ENCODE measurements at regions not wholly inside any gene's neighbourhood (a gene's known extent, or its start where the extent isn't known, plus 50 kb on each side); places are given as distances from the start of the nearest gene placed in this dataset.

DNA sequence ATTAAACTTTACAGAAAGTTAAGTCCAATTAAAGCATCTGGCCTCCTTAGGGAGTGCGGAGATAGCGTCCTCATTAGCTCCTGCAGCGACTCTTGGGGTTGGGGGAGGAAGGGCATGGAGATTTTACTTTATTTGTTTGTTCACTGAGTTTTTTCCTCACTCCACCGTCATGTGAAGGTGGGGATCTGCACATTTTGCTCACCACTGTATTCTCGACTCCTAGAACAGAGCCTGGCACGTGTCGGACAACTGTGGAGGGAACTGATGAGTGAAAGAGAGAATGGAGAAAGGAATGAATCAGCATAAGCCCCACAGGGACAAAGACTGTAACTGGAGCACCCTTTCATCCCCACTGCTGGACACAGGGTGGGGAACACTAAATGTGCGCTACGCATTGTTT, 205.1 kb upstream of the TSHZ3 start:
- DNase-seq (ENCODE audit: low read depth in 4 of 4, low spot score in 1 of 4) = no peak

DNA sequence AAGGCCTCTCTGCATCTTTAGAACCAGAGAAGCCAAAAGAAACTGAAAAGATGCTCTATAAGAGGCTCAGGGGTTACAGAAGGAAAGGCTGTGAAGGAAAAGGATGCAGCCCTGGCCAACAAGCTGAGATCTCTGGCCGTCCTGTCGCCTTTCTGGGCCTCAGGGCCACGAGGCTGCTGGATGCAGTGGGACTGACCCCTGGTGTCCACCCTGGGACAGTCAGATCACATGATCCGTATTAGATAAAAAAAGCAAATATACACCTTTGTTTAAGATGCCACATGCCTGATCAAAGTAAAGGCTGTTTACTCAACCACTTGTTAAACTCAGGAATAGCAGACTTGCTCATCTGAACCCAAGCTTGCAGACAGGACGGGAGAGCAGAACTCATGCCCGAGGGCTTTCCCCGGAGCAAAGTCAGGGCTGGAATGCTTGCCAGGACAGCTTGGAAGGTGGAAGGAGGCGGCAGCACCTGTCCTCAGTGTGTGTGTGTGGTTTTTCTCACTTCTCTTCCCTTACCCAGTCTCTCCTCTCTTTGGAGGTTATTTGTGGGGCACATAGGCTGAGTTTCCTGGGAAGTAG, 206.5 kb upstream of the TSHZ3 start:
- DNase-seq (ENCODE audit: low read depth in 4 of 4, low spot score in 1 of 4) = no peak

DNA sequence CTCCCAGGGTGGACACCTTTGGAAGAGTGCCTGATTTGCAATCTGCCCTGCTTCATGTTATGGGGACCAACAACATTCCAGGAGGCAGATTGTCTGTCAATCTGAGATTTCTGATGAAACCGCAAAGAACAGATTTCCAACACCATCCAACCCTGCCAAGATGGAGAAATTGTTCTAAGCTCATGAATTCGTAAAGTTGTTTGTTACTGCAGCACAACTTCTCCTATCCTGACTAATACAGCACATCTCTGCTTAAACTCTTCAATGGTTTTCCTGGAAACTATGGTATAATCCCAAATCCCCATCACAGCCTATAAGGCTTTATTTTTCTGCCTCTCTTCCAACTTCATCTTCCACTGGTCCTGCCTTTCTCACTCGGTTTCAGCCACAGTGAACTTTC, 210.3 kb upstream of the TSHZ3 start:
- DNase-seq (ENCODE audit: low read depth in 4 of 4, low spot score in 1 of 4) = no peak

DNA sequence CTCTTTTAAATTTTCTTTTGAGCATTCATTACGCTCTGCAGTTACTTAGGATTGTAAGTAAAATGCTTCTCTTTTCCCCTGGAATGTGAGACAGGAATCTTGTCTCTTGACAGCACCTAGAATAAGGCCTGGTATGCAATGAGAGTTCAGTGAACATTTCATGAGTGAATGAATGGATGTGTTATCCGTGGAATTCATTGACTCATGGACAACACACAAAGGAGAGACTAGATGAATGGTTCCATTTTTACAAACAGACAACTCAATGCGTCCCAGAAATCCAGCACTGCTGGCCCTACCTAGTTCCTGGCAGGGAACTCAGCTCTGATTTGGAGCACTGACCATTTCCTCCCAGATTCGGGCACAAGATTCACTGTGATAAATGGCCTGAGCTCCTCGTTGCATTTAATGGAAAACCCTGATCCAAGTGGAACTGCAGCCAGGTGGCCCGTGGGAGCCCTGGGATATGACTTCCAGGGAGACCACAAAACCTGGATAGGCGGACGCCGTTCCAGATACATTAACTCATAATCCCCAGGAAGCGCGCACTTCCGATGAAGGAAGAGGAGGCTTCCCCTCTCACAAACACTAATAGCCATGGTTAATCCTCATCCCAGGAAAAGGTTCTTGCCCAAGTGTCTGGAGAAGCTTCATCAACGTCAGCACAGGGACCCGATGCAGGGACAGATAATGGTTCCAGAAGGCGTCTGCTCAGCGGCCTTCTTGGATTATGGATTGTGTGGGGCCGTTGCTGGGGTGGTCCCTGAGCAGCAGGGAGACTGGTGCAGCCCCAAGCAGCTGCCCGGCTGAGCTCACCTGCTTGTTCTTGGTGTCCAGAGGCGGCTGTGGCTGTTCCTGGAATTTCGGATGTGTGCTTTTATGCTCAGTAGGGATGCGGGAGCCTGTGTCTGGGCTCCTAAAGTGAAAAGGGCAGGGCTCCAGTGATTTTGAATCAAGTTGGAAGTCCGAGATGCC, 211.1 kb upstream of the TSHZ3 start:
- DNase-seq (ENCODE audit: low read depth in 4 of 4, low spot score in 1 of 4) = no peak

DNA sequence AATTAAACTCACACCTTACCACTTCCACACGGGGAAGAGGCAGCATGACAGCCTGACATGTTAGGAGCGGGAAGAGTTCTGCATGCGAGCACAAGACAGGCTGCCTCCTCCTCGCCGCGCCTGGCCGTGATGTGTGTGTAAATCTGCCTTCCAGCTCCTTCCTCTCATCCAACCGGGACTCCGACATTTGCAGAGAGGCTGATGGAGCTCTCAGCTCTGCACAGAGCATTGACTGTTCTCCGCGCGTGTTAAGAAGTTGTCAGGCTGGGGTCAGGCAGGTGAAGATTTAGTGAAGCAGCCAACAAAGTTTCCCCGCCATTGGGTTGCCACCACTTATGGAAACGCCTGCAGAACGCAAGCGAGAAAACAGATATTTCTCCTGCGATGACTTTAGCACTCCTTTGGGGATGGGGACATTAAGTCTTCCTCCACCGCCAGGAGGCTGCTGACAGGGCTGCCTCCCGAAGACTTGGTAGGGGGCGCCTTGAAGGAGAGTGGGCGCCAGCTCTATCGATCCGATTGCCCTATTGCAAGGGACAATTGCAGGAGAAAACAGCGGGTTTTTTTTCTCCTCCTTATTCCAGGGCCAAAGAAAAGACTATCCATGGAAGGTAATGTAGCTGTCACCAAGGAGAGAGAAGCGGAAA, 213.9 kb upstream of the TSHZ3 start:
- no peak for DNase-seq (ENCODE audit: low read depth in 4 of 4, low spot score in 1 of 4)

DNA sequence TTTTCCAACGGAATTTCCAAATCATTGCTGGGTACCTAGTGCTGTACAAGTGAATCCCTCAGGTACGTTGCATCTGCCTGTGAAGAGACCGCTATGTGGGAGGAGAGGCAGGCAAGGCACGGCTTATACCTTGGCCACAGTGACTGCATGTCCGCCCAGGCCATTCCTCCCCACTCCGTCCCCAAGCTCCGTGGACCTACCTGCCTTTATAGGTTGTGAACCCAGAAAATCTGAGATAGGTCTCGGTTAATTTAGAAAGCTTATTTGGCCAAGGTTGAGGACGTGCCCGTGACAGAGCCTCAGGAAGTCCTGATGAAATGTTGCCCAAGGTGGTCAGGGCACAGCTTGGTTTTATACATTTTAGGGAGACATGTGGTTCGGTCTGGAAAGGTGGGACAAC, 218.5 kb upstream of the TSHZ3 start:
- DNase-seq (ENCODE audit: low read depth in 4 of 4, low spot score in 1 of 4) = no peak

DNA sequence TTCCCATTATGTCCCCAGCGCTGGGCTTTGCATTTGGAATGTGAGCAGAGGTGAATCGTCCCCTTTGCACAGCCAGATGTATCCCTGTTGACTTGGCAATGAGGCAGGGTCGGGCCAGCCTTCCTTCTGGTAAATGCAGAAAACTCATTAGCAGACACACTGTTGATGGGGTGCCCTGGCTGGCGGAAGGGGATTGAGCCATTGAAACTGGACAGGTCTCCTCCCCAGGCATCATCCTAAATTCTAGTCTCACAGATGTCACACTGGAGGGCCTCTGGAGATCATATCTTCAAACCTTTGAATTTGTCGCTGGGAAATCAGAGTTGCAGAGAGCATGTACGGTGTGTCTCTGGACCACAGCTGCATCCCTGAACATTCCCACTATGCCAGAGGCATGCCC, 219.5 kb upstream of the TSHZ3 start:
- DNase-seq (ENCODE audit: low read depth in 4 of 4, low spot score in 1 of 4) = no peak

DNA sequence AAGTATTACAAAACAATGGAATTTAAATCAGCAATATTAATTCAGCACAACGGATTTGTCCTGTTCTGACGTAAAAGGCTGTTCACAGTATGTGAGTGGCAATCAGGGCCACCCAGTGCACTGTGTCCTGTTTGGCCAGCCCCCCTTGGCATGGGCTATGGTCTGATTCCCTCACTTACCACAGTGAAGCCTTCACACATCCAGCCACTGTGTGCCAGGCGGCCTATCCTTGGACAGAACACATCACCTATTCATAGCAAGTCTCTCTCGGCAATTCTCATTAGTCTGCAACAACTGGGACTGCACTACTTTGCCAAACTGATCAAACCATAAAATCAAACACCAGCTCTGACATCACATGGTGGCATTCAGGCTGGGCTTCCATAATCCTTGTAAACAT, 221.5 kb upstream of the TSHZ3 start:
- DNase-seq (ENCODE audit: low read depth in 4 of 4, low spot score in 1 of 4) = no peak

DNA sequence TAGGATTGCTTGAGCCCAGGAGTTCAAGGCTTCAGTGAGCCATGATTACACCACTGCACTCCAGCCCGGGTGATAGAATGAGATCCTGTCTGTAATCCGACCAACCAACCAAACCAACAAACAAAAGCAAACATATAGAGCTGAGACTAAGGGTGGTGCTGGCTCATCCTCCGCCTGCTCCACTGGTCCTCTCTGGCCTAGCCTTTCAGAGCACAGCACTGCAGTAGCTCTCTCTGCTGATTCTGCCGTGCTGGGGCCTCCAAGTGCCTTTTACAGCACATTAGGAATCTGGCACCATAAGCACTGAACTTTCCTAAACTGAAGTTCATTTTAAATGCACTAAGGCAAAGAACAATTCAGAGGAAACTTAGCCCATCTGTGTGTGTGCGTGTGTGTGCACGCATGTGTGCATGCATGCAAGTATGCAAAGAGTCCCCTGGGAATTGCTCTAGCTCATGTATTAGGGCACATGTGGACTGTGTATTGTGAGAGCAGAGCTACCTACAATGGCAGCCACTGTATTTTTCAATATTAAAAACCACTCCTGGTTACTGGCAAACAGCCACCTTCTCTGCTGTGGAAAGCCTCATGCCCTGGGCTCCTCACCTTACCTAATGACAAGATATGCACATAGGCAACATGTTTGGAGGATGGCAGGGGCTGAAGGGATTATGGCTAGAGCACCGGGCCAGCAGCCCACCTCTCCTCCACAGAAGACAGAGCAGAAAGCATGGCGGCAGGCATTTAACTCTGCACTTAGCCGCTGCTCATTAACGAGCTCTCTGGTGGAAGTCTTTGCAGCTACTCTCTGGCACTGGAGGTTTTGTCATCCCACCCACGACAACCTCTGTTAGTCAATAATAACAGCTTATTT, 223.1 kb upstream of the TSHZ3 start:
- no peak for DNase-seq (ENCODE audit: low read depth in 4 of 4, low spot score in 1 of 4)

DNA sequence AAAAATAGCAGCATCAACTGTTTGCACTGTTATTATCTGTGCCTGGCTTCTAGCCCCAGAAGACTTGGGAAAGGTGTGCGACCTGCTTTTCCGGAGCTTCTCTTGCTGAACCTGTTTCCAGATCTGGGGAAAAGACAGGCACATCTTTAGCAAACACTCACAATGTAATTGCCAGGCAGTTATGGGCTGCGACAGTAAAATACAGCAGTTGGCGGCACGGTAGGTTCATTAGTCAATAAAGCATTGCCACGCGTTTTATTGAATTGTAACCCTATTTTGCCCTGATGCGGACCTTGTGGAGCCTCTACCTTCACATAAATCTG, 223.7 kb upstream of the TSHZ3 start:
- no peak for DNase-seq (ENCODE audit: low read depth in 4 of 4, low spot score in 1 of 4)

DNA sequence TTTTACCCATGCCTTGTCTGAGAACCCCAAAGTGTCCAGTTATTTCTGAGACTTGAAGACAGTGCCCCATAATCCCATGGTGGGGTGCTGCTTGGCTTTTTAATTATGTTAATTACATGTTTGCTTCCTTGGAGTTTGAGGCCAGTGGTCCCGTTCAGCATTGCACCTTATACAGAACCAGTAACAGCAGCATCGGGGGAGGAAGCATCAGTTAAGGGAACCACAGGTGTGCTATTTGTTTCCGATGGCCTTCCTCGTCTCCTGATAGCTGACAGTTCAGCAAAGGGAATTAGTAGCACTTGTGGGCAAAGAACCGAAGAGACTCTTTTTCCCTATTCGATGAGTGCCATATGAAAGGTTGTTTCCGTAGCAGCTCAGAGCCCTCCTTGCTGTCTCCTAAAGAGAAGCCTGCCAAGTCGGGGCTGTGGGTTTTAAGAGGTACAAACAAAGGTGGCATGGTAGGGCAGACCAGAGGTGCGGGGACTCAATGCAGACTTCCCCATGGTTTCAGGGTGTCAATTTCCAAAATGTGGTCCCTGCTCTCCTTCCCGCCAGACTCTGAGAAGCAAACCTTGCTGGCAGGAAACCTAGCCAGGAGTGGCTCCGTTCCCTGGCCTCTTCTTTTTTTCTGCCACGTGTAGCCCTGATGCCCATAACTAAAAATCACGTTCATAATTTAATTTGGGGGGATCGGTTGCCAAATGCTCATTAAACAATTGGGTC, 225.2 kb upstream of the TSHZ3 start:
- no peak for DNase-seq (ENCODE audit: low read depth in 4 of 4, low spot score in 1 of 4)

DNA sequence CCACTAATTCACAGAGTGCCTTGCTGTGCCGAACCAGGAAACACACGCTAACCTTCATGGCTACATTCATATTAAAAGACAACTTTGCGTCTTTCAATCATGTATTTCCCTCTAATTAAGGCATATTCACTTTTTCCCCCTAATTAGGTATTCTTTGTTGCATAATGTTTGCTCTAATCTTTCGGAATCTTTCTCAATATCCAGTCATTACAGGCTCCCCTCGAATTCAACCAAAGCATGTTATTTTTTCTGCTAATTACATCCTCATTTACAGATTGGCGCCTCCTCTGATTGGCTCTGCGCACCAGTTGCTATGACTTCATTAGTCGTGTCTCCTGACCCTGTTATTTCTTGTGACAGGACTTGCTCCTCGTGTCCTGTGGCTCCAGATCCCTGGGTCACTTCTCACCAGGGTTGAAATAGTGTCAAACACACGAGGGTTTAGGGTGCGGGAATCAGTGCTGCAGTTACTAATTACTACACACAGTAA, 226.7 kb upstream of the TSHZ3 start:
- no peak for DNase-seq (ENCODE audit: low read depth in 4 of 4, low spot score in 1 of 4)

DNA sequence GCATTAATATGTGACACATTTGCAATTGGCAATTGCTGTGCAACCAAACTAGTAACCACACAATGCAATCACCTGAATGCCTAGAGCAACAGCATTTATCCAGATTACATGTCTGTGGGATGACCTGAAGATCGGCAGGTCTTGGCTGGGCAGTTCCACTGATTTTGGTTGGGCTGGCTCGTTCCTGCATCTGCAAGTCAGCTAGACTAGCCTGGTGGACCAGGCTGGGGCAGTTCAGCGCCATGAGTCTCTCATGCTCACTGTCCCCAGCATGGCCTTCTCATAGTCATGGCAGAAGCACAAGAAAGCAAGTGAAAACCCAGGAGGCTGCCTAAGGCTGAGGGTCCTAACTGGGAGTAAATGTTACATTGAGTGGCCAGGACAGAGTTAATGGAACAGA, 229.1 kb upstream of the TSHZ3 start:
- DNase-seq (ENCODE audit: low read depth in 4 of 4, low spot score in 1 of 4) = no peak

DNA sequence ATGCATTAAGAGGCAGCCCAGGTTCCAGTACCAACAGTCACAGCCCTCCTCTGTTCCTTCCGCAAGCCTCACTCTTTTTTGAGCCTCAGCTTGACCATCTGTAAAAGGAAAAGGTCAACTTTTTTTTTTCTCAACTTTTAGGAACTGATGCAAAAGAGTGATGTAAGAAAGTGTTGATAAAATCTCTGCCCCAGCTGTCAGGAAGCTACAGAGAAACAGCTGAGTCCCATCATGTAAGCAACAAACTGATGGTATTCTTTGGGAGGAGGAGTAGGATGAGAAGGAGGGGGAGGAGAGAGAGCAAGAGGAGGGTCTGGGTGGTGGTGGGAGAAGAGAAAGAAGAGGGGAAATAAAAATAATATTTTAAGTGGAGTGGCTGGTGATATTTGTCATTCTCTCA, 233.9 kb upstream of the TSHZ3 start:
- DNase-seq (ENCODE audit: low read depth in 4 of 4, low spot score in 1 of 4) = no peak

DNA sequence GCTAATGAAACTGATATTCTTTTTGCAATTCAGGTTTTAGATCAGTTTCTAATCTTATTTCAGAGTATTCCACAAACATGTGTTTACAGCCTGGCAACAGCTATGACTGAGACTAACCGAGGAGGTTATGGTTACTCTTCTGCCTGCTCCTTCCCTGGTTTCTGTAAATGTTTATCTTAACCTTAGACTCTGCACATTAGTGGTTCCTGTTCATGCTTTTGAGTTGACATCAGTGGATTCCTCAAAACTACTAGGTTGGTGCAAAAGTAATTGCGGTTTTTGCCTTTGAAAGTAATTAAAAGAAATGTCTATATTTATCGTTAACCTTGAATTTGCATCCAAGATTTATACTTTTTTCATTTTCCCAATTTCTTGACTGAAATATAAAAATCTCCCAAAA, 237.0 kb upstream of the TSHZ3 start:
- no peak for DNase-seq (ENCODE audit: low read depth in 4 of 4, low spot score in 1 of 4)

DNA sequence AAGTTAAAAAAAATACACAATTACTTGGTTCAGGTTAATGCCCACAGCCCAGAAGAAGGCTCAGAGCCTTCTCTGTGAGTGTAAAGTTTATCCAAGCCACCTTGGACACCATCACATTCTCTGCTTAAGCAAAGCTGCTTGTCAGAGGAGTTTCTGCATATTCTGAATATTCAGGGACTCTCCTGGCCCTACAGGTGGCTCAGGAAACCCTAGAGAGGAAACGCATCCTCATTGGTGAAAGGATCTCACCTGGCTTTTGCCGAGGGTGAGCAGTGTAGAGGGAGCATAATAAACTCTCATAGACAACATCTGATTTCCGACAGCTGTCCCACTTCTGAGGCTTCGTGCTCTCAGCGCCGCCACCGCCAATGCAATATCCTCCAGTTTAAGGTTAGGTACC, 239.9 kb upstream of the TSHZ3 start:
- no peak for DNase-seq (ENCODE audit: low read depth in 4 of 4, low spot score in 1 of 4)

DNA sequence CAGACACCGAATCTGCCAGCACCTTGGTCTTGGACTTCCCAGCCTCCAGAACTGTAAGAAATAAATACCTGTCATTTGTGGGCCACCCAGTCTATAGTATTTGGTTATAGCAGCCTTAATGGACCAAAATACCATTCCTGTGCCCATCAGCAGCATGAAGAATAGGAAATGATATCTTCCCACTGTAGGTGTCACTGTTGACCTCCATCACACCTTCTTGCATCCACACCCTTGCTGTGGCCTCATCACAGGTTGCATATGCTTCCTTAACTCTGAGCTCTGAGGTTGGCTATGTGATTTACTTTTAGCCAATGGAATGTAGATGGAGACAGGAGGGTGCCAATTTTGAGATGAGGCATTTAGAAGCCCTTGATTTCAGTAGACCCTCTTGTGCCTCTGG, 242.0 kb upstream of the TSHZ3 start:
- DNase-seq (ENCODE audit: low read depth in 4 of 4, low spot score in 1 of 4) = no peak

DNA sequence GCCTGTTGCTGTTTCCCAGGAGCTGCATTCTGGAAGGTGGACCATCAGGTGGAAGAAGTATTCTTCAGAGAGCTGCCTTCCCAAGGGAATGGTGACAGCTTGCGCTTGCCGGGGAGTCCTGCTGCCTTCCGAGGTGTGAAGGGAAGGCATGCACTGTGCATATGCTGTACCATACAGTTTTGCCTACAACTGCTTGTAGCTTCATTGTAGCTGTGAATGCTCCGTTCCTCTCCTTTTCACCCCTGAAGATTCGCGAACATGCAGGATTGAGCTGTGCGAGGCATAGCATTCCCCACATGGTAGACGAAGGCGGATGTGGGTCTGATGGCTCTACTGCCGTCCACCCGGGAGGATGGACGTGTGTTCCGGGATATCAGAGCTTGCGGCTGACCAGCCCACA, 243.2 kb upstream of the TSHZ3 start:
- DNase-seq (ENCODE audit: low read depth in 4 of 4, low spot score in 1 of 4) = no peak

DNA sequence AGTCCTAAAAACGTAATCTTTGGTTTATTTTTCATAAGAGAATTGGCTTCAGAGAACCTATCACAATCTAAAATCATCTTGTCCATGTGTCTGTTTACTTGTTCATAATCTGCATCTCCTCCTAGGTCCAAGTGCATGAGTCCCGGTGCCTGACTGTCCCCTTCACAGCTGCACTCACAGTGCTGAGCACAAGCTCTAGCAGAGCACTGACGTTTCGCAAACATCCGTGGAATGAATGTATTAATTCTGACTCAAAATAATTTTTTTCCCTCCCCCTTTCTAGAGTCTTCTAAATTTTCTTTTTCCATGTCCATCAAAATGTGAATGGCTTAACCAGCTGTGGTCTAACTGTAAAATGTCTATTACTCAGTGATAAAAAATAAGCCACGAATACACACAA, 245.5 kb upstream of the TSHZ3 start:
- DNase-seq (ENCODE audit: low read depth in 4 of 4, low spot score in 1 of 4) = no peak

DNA sequence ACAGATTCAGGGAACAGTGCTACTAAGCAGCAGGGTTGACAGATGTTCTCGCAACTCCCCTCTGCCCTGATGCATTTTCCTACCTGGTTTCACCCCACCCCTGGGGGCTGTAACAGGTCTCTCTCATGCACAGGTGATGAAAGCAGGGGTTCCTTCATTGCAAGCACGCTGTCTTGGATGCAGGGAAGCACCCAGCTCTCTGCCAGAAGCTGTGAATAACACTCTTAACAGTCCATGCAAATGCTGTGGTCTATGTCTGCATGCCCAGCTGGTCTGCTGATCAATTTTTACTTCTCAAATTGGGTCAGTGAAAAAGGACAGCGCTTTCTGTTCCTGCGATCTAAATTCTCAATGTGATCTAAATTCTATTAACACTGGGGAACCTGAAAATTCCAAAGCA, 246.3 kb upstream of the TSHZ3 start:
- no peak for DNase-seq (ENCODE audit: low read depth in 4 of 4, low spot score in 1 of 4)

DNA sequence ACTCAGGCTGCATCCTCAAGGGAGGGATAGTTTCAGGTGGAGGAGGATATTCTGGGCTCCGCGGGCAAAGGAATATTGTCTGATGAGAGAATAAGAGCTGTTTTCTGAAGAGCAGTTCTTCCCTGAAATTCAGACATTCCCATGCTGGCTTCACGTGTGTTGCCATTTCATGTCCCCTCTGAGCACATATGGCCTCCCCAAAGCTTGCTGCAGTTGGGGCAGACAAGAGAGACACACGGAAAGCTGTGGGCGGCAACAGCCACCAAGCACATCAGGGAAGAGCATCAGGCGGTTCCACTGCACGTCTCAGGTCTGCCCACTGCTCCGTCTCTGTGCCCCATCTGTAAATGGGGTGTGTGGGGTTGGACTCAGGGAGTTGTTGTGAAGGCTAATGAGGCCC, 247.5 kb upstream of the TSHZ3 start:
- no peak for DNase-seq (ENCODE audit: low read depth in 4 of 4, low spot score in 1 of 4)

Data from stimulated activated CD4-positive, alpha-beta T cell treated with anti-CD3 and anti-CD28 coated beads, Interleukin-1b, Interleukin-23, amount 100 ng/mL, for 24 hours (primary cell).